MCF 10A (cell line): ENCODE measurements at regions not wholly inside any gene's neighbourhood (a gene's known extent, or its start where the extent isn't known, plus 50 kb on each side); places are given as distances from the start of the nearest gene placed in this dataset.
A peak's percentile ranks its signal among the peaks of the same experiment; 100 is the strongest.

Source experiments
- BruUV-seq: library from RNA; stranded (reverse); fragments of 400-500 nt; replicated peaks from 2 replicates; lab custom pipeline; 2021; lab: Mats Ljungman, UMichigan
- CTCF ChIA-PET: fragments of 300-600 bp; sonication (Branson Sonifier 250); formaldehyde crosslinking; extraction: SDS; loops from one replicate; lab custom pipeline; 2021; ENCODE audit warnings: antibody characterized with exemption, inconsistent platforms; lab: Yijun Ruan, JAX
- POLR2A ChIA-PET: fragments of 300-600, 350-650 bp; sonication (Branson Sonifier 250); formaldehyde crosslinking; extraction: SDS; loops from one replicate; lab custom pipeline; 2020; ENCODE audit warnings: antibody characterized with exemption, inconsistent platforms; lab: Yijun Ruan, JAX
- DNase-seq: peaks from one replicate; pipeline ENCODE4 v3.0.0-alpha.2; 2018; ENCODE audit not compliant: unreplicated experiment
- H3K27ac Mint-ChIP-seq: one replicate; pipeline ENCODE4 v1.8.0; 2022; ENCODE audit warnings: mild to moderate bottlenecking, low read depth, mixed read lengths; ENCODE audit not compliant: unreplicated experiment
- H3K27me3 Mint-ChIP-seq: one replicate; pipeline ENCODE4 v1.8.0; 2022; ENCODE audit warnings: mixed read lengths; ENCODE audit not compliant: insufficient read depth, unreplicated experiment
- H3K36me3 Mint-ChIP-seq: one replicate; pipeline ENCODE4 v1.8.0; 2022; ENCODE audit warnings: mild to moderate bottlenecking, moderate library complexity, mixed read lengths; ENCODE audit not compliant: insufficient read depth, unreplicated experiment
- H3K4me1 Mint-ChIP-seq: one replicate; pipeline ENCODE4 v1.8.0; 2022; ENCODE audit warnings: mixed read lengths; ENCODE audit not compliant: insufficient read depth, unreplicated experiment
- H3K4me3 Mint-ChIP-seq: one replicate; pipeline ENCODE4 v1.8.0; 2022; ENCODE audit warnings: mild to moderate bottlenecking, moderate library complexity, mixed read lengths; ENCODE audit not compliant: unreplicated experiment
- H3K9me3 Mint-ChIP-seq: one replicate; pipeline ENCODE4 v1.8.0; 2022; ENCODE audit warnings: mixed read lengths; ENCODE audit not compliant: unreplicated experiment
- intact Hi-C: fragments of 100-400 bp; cut with micrococcal nuclease; formaldehyde crosslinking; loops from 2 replicates; pipeline ENCODE4 v1.14.1; 2022
- TF ChIP-seq, protein P1 (sequence below): fragments of 200-600 bp; IDR thresholded peaks from one replicate; pipeline ENCODE4 v1.8.0; 2022; ENCODE audit warnings: antibody characterized with exemption, mild to moderate bottlenecking; ENCODE audit not compliant: unreplicated experiment

DNA sequence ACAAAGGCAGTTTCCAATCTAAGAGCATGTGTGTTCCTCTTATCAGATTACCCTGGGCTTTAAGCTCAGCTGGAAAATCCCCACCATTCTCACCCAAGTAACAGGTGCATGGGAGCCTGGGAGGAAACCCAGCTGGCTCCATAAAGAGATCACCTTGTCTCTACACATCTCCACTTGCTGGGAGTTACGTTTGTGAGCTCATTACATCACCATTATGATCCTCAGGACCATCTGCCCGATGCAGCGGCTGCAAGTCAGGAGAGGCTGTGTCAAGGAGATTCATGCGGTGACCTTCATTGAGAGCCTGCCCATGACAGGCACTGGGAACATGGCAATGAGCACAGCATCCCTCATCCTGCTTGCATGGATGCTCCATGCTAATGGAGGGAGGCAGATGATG lies 618.0 kb downstream of the NPHP4 start:
- BruUV-seq, result no TSS peak
- ChIA-PET CTCF (interaction anchor here (0.6 kb wide), 1 partner anchor 601 kb away, joined by 3 read pairs; no protein-coding TSS in a partner anchor), POLR2A (no interaction called here)
- Mint-ChIP-seq H3K4me3 (no peak overlapping the region), H3K4me1 (peaks cover 14% of the 10 kb centered on the region), H3K27ac (no peak overlapping the region), H3K36me3 (no peaks in the 10 kb centered on the region), H3K9me3 (peaks cover 13% of the 10 kb centered on the region), H3K27me3 (no peaks in the 10 kb centered on the region)
- TF ChIP-seq, protein P1, sequence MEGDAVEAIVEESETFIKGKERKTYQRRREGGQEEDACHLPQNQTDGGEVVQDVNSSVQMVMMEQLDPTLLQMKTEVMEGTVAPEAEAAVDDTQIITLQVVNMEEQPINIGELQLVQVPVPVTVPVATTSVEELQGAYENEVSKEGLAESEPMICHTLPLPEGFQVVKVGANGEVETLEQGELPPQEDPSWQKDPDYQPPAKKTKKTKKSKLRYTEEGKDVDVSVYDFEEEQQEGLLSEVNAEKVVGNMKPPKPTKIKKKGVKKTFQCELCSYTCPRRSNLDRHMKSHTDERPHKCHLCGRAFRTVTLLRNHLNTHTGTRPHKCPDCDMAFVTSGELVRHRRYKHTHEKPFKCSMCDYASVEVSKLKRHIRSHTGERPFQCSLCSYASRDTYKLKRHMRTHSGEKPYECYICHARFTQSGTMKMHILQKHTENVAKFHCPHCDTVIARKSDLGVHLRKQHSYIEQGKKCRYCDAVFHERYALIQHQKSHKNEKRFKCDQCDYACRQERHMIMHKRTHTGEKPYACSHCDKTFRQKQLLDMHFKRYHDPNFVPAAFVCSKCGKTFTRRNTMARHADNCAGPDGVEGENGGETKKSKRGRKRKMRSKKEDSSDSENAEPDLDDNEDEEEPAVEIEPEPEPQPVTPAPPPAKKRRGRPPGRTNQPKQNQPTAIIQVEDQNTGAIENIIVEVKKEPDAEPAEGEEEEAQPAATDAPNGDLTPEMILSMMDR, result no peak
- intact Hi-C loops, result loop anchor here (10.0 kb wide), 1 partner anchor 131 kb away; no protein-coding TSS in a partner anchor
- no peak for DNase-seq

- H3K4me3 Mint-ChIP-seq, result no peak overlapping the region
- TF ChIP-seq, protein P1, result no peak
- no peak for DNase-seq
- ChIA-PET POLR2A (no interaction called here), CTCF (interaction anchor here (0.6 kb wide), 1 partner anchor 48 kb away, joined by 3 read pairs; no protein-coding TSS in a partner anchor)
- H3K36me3 Mint-ChIP-seq, result no peaks in the 10 kb centered on the region
- intact Hi-C loops, result loop anchor here (10.0 kb wide), 1 partner anchor 132 kb away; no protein-coding TSS in a partner anchor
- BruUV-seq, result no TSS peak
- H3K4me1 Mint-ChIP-seq, result peaks cover 14% of the 10 kb centered on the region
- H3K9me3 Mint-ChIP-seq, result peaks cover 13% of the 10 kb centered on the region
- no peaks in the 10 kb centered on the region for H3K27me3 Mint-ChIP-seq
- H3K27ac Mint-ChIP-seq, result no peak overlapping the region
These were observed 618.9 kb downstream of the NPHP4 start for GRCh38 chr1:5373281-5373680.

- no peaks in the 10 kb centered on the region for H3K27me3 Mint-ChIP-seq
- H3K36me3 Mint-ChIP-seq, result no peaks in the 10 kb centered on the region
- TF ChIP-seq, protein P1, result no peak
- intact Hi-C loops, result loop anchor here (10.0 kb wide), 1 partner anchor 134 kb away; no protein-coding TSS in a partner anchor
- no TSS peak for BruUV-seq
- peaks cover 14% of the 10 kb centered on the region for H3K4me1 Mint-ChIP-seq
- ChIA-PET POLR2A (no interaction called here), CTCF (interaction anchor here (0.7 to 1.2 kb wide), 2 partner anchors 72 to 141 kb away, joined by 3 read pairs; no protein-coding TSS in a partner anchor)
- no peak for DNase-seq
- H3K9me3 Mint-ChIP-seq, result peaks cover 13% of the 10 kb centered on the region
- no peak overlapping the region for H3K4me3 Mint-ChIP-seq
- H3K27ac Mint-ChIP-seq, result no peak overlapping the region
These were observed 621.0 kb downstream of the NPHP4 start for GRCh38 chr1:5371270-5371669.

DNA sequence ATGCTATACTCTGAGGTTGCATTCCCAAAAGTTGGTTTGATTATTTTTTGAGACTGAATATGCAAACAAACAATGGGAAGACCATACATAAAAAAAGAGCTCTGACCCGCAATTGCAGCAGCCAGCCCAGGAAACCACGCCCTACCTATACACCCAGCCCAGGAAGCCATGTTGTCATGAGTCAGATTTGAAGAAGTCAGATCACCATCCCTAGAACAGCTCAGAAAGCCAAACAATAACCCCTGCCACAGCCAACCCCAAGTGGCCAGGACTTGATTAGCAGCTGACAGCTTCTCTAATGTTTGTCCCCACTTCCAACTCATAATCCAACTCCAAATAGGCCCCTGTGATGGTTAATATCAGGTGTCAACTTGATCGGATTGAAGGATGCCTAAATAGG lies 621.9 kb downstream of the NPHP4 start:
- peak; percentile 20 for DNase-seq
- TF ChIP-seq, protein P1, result no peak
- Mint-ChIP-seq H3K27me3 (peaks cover under 1% of the 10 kb centered on the region), H3K36me3 (no peaks in the 10 kb centered on the region), H3K4me3 (no peak overlapping the region), H3K27ac (peak overlapping the region; percentile 49), H3K9me3 (peaks cover 13% of the 10 kb centered on the region), H3K4me1 (peaks cover 14% of the 10 kb centered on the region)
- POLR2A ChIA-PET, result interaction anchor here (0.8 to 1.3 kb wide), 3 partner anchors 41 to 396 kb away, joined by 3 to 4 read pairs (median 4); no protein-coding TSS in a partner anchor
- intact Hi-C loops, result loop anchor here (10.0 kb wide), 1 partner anchor 134 kb away; no protein-coding TSS in a partner anchor
- no TSS peak for BruUV-seq
- CTCF ChIA-PET, result interaction anchor here (0.5 to 0.6 kb wide), 3 partner anchors 21 to 145 kb away, joined by 3 to 4 read pairs (median 3); no protein-coding TSS in a partner anchor
